ENCODE measurements at regions not wholly inside any gene's neighbourhood (a gene's known extent, or its start where the extent isn't known, plus 50 kb on each side); places are given as distances from the start of the nearest gene placed in this dataset.

- H3K4me3 ChIP-seq (ENCODE audit: low read length): no peak overlapping the region
- TF ChIP-seq CTCF (conservative IDR thresholded peaks at IDR 0.05; ENCODE audit: low read length): no peak
- DNase-seq (ENCODE audit: low read depth): no peak
Measured at GRCh38 chr7:18283045-18283444, 212.5 kb upstream of the HDAC9 start.

- no peak for TF ChIP-seq CTCF (conservative IDR thresholded peaks at IDR 0.05; ENCODE audit: low read length)
- H3K4me3 ChIP-seq (ENCODE audit: low read length): no peak overlapping the region
- DNase-seq (ENCODE audit: low read depth): no peak
Measured at GRCh38 chr7:18287482-18287881, 208.1 kb upstream of the HDAC9 start.

- no peak for TF ChIP-seq CTCF (conservative IDR thresholded peaks at IDR 0.05; ENCODE audit: low read length)
- no peak overlapping the region for H3K4me3 ChIP-seq (ENCODE audit: low read length)
- no peak for DNase-seq (ENCODE audit: low read depth)
Measured at GRCh38 chr7:18288322-18289037, 207.1 kb upstream of the HDAC9 start.

- no peak for DNase-seq (ENCODE audit: low read depth)
- no peak for TF ChIP-seq CTCF (conservative IDR thresholded peaks at IDR 0.05; ENCODE audit: low read length)
- no peak overlapping the region for H3K4me3 ChIP-seq (ENCODE audit: low read length)
Measured at GRCh38 chr7:18289788-18290187, 205.8 kb upstream of the HDAC9 start.

GRCh38 chr7:18290223-18290622 is 205.3 kb upstream of the HDAC9 start:
- TF ChIP-seq CTCF (conservative IDR thresholded peaks at IDR 0.05; ENCODE audit: low read length): no peak
- DNase-seq (ENCODE audit: low read depth): no peak
- no peak overlapping the region for H3K4me3 ChIP-seq (ENCODE audit: low read length)

GRCh38 chr7:18290865-18291264 is 204.7 kb upstream of the HDAC9 start:
- no peak overlapping the region for H3K4me3 ChIP-seq (ENCODE audit: low read length)
- DNase-seq (ENCODE audit: low read depth): no peak
- TF ChIP-seq CTCF (conservative IDR thresholded peaks at IDR 0.05; ENCODE audit: low read length): no peak

GRCh38 chr7:18292584-18292983 is 203.0 kb upstream of the HDAC9 start:
- no peak for TF ChIP-seq CTCF (conservative IDR thresholded peaks at IDR 0.05; ENCODE audit: low read length)
- H3K4me3 ChIP-seq (ENCODE audit: low read length): no peak overlapping the region
- no peak for DNase-seq (ENCODE audit: low read depth)

Measured in AG10803 (cell line).